Neural cell (in vitro differentiated cells): ENCODE measurements at regions not wholly inside any gene's neighbourhood (a gene's known extent, or its start where the extent isn't known, plus 50 kb on each side); places are given as distances from the start of the nearest gene placed in this dataset.

Source experiments
- H2AFZ ChIP-seq: fragments of 200-600, 300-800 bp; sonication (generic), shearing (Covaris generic); 2 replicates; pipeline ENCODE4 v1.6.0; 2014; ENCODE audit warnings: low read depth, mild to moderate bottlenecking, antibody characterized with exemption, low read length, moderate library complexity
- H3F3A ChIP-seq: fragments of 200-600 bp; shearing (Covaris generic); 2 replicates; pipeline ENCODE4 v1.6.1; 2016; ENCODE audit warnings: mild to moderate bottlenecking, moderate library complexity, mixed read lengths, antibody characterized with exemption, low read length; ENCODE audit not compliant: insufficient read depth, poor library complexity, severe bottlenecking
- H3K27ac ChIP-seq: fragments of 200-600, 300-800 bp; sonication (generic), shearing (Covaris generic); 2 replicates; pipeline ENCODE4 v1.5.1; 2014; ENCODE audit warnings: mild to moderate bottlenecking, low read length, moderate library complexity
- H3K27me3 ChIP-seq: fragments of 300-800, 200-600 bp; sonication (generic), shearing (Covaris generic); 2 replicates; pipeline ENCODE4 v1.6.0; 2014; ENCODE audit warnings: mild to moderate bottlenecking, low read depth, low read length, moderate library complexity; ENCODE audit not compliant: insufficient read depth
- H3K36me3 ChIP-seq: fragments of 300-800, 200-600 bp; sonication (generic), shearing (Covaris generic); 2 replicates; pipeline ENCODE4 v1.5.1; 2014; ENCODE audit warnings: mild to moderate bottlenecking, antibody characterized with exemption, low read length, moderate library complexity; ENCODE audit not compliant: insufficient read depth
- H3K4me2 ChIP-seq: fragments of 300-800, 200-600 bp; sonication (generic), shearing (Covaris generic); 2 replicates; pipeline ENCODE4 v1.6.0; 2014; ENCODE audit warnings: mild to moderate bottlenecking, low read length
- H3K4me3 ChIP-seq: fragments of 300-800, 200-600 bp; sonication (generic), shearing (Covaris generic); 2 replicates; pipeline ENCODE4 v1.5.1; 2014; ENCODE audit warnings: mild to moderate bottlenecking, low read length, moderate library complexity
- H3K79me2 ChIP-seq: fragments of 200-600 bp; shearing (Covaris generic); replicated peaks from 2 replicates; pipeline ENCODE4 v1.6.0; 2014; ENCODE audit warnings: mild to moderate bottlenecking, low read length, moderate library complexity; ENCODE audit not compliant: insufficient read depth
- H3K9ac ChIP-seq: fragments of 300-800, 200-600 bp; sonication (generic), shearing (Covaris generic); 2 replicates; pipeline ENCODE4 v1.6.1; 2016; ENCODE audit warnings: mild to moderate bottlenecking, low read length, mixed read lengths
- H3K9me2 ChIP-seq: fragments of 200-600 bp; shearing (Covaris generic); 2 replicates; pipeline ENCODE4 v1.6.1; 2016; ENCODE audit warnings: mild to moderate bottlenecking, low read length, mixed read lengths; ENCODE audit not compliant: insufficient read depth
- H3K9me3 ChIP-seq: fragments of 200-600, 300-800 bp; sonication (generic), shearing (Covaris generic); 2 replicates; pipeline ENCODE4 v1.6.1; 2016; ENCODE audit warnings: mild to moderate bottlenecking, mixed run types, low read length, moderate library complexity, mixed read lengths
- H4K20me1 ChIP-seq: fragments of 200-600 bp; shearing (Covaris generic); 2 replicates; pipeline ENCODE4 v1.6.1; 2016; ENCODE audit warnings: mild to moderate bottlenecking, mixed run types; ENCODE audit not compliant: insufficient read depth
- CTCF ChIP-seq: fragments of 450-650 bp; IDR thresholded peaks from 2 replicates; pipeline ENCODE4 v1.5.1; 2014; ENCODE audit warnings: antibody characterized with exemption, mild to moderate bottlenecking, moderate library complexity; ENCODE audit not compliant: poor library complexity, severe bottlenecking
- EP300 ChIP-seq: fragments of 450-650 bp; conservative IDR thresholded peaks from 2 replicates; pipeline ENCODE4 v1.6.1; 2014; ENCODE audit warnings: antibody characterized with exemption, mild to moderate bottlenecking, moderate library complexity; ENCODE audit not compliant: poor library complexity, severe bottlenecking
- EZH2 ChIP-seq: fragments of 200-600, 300-800 bp; shearing (Covaris generic), sonication (generic); IDR thresholded peaks from 2 replicates; pipeline ENCODE4 v1.6.1; 2014; ENCODE audit warnings: antibody characterized with exemption, low read length, borderline replicate concordance, mild to moderate bottlenecking; ENCODE audit not compliant: insufficient read depth, poor library complexity, severe bottlenecking
- MXI1 ChIP-seq: fragments of 450-650 bp; conservative IDR thresholded peaks from 2 replicates; pipeline ENCODE4 v1.6.1; 2014; ENCODE audit warnings: antibody characterized with exemption, mild to moderate bottlenecking; ENCODE audit not compliant: poor library complexity, severe bottlenecking
- POLR2AphosphoS5 ChIP-seq: IDR thresholded peaks from 2 replicates; pipeline ENCODE4 v1.6.1; 2012
- RAD21 ChIP-seq: fragments of 450-650 bp; conservative IDR thresholded peaks from 2 replicates; pipeline ENCODE4 v1.6.1; 2014; ENCODE audit warnings: antibody characterized with exemption, mild to moderate bottlenecking, moderate library complexity
- REST ChIP-seq: IDR thresholded peaks from 2 replicates; pipeline ENCODE4 v1.6.1; 2012; ENCODE audit warnings: borderline replicate concordance
- SMC3 ChIP-seq: fragments of 450-650 bp; conservative IDR thresholded peaks from 2 replicates; pipeline ENCODE4 v1.6.1; 2014; ENCODE audit warnings: antibody characterized with exemption, mild to moderate bottlenecking, moderate library complexity; ENCODE audit not compliant: poor library complexity
- TAF1 ChIP-seq: IDR thresholded peaks from 2 replicates; pipeline ENCODE4 v1.6.1; 2012; ENCODE audit warnings: low read depth

GRCh38 chr7:45982907-45983719, 62.0 kb upstream of the IGFBP3 start:
- H3K4me3 ChIP-seq, result no peak overlapping the region
- no peaks in the 10 kb centered on the region for H3K9me3 ChIP-seq
- no peak overlapping the region for H2AFZ ChIP-seq
- H4K20me1 ChIP-seq, result no peaks in the 10 kb centered on the region
- no peaks in the 10 kb centered on the region for H3K9me2 ChIP-seq
- no peak overlapping the region for H3K9ac ChIP-seq
- TF ChIP-seq CTCF (no peak), TAF1 (no peak), RAD21 (no peak), SMC3 (no peak), REST (no peak), POLR2AphosphoS5 (no peak), MXI1 (no peak), EP300 (no peak), EZH2 (no peak)
- H3K27ac ChIP-seq, result no peak overlapping the region
- no peaks in the 10 kb centered on the region for H3K27me3 ChIP-seq
- H3K79me2 ChIP-seq, result no peaks in the 10 kb centered on the region
- no peaks in the 10 kb centered on the region for H3K36me3 ChIP-seq
- H3F3A ChIP-seq, result no peaks in the 10 kb centered on the region
- no peak overlapping the region for H3K4me2 ChIP-seq

GRCh38 chr7:45982132-45982531, 61.1 kb upstream of the IGFBP3 start:
- no peak overlapping the region for H3K4me2 ChIP-seq
- H4K20me1 ChIP-seq, result no peaks in the 10 kb centered on the region
- TF ChIP-seq EZH2 (no peak), RAD21 (no peak), SMC3 (no peak), MXI1 (no peak), POLR2AphosphoS5 (no peak), CTCF (no peak), TAF1 (no peak), EP300 (no peak), REST (no peak)
- no peak overlapping the region for H3K4me3 ChIP-seq
- no peaks in the 10 kb centered on the region for H3K27me3 ChIP-seq
- no peak overlapping the region for H2AFZ ChIP-seq
- no peaks in the 10 kb centered on the region for H3K9me2 ChIP-seq
- H3K9me3 ChIP-seq, result no peaks in the 10 kb centered on the region
- H3K36me3 ChIP-seq, result no peaks in the 10 kb centered on the region
- H3K79me2 ChIP-seq, result no peaks in the 10 kb centered on the region
- H3K27ac ChIP-seq, result no peak overlapping the region
- no peaks in the 10 kb centered on the region for H3F3A ChIP-seq
- H3K9ac ChIP-seq, result no peak overlapping the region
